KG1 (cell line): ENCODE measurements at regions not wholly inside any gene's neighbourhood (a gene's known extent, or its start where the extent isn't known, plus 50 kb on each side); places are given as distances from the start of the nearest gene placed in this dataset.

Experiments
- DNase-seq: peaks from one replicate; lab custom pipeline; 2025; lab: John Stamatoyannopoulos, UW

DNA sequence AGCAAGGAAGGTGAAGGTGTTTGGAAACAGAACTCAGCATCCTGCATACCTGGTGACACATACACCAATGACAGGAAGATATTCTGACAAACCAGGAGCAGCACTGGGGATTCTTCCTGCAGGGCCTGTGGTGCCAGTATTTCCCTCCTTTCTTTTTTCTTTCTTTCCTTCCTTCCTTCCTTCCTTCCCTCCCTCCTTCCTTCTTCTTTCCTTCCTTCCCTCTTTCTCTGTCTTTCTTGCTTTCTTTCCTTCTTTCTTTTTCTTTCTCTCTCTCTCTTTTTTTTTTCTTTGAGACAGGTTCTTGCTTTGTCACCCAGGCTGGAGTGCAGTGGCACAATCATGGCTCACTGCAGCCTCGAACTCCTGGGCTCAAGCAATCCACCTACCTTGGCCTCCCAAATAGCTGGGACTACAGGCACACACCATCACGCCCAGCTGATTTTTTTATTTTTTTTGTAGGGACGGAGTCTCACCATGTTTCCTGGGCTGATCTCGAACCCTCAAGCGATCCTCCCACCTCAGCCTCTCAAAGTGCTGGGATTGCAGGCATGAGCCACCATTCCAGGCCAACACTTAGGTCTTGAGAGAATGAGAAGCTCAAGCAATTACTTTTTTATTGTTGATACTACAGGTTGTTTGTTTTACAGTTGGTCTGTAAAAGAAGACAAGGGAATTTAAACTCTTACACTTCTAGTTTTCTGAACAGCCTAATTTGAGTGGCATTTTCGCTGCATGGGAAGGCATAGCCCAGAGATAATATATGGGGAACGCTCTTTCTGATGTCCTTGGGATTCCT is 54.7 kb upstream of the GATA6 start:
- DNase-seq = no peak

DNA sequence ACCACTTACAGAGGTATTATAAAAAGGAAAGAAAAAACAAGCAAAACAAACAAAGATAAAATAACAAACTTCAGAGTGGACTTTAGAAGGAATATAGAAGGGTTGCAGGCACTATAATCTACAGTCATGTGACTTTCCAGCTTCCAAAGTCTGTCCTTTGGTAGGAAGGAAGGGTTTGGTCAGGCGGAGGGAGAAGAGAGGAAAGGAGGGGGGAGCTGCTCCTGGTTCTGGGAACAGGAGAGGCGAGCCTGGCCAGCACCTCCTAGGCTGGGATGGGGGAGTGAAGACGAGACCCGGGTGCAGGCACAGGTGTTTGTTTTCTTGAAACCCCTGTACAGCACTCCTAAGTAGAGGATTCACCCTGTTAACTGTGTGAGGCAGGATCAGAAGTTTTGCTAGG is 53.8 kb upstream of the GATA6 start:
- DNase-seq = no peak
